GM19455 (cell line): ENCODE measurements at regions not wholly inside any gene's neighbourhood (a gene's known extent, or its start where the extent isn't known, plus 50 kb on each side); places are given as distances from the start of the nearest gene placed in this dataset.

Source experiments
- ATAC-seq: cut with Tn5 transposase; IDR thresholded peaks from one replicate; pipeline ENCODE4 v1.9.1; 2021; ENCODE audit not compliant: unreplicated experiment

GRCh38 chr16:49216593-49216992 lies 65.0 kb downstream of the CBLN1 start:
- no peak for ATAC-seq

- ATAC-seq, result no peak
These were observed 68.0 kb downstream of the CBLN1 start for GRCh38 chr16:49213594-49213993.

- ATAC-seq, result no peak
These were observed 77.4 kb downstream of the CBLN1 start for GRCh38 chr16:49204191-49204590.

- no peak for ATAC-seq
These were observed 78.3 kb downstream of the CBLN1 start for GRCh38 chr16:49203361-49203760.

- ATAC-seq, result no peak
These were observed 80.5 kb downstream of the CBLN1 start for GRCh38 chr16:49201118-49201517.

DNA sequence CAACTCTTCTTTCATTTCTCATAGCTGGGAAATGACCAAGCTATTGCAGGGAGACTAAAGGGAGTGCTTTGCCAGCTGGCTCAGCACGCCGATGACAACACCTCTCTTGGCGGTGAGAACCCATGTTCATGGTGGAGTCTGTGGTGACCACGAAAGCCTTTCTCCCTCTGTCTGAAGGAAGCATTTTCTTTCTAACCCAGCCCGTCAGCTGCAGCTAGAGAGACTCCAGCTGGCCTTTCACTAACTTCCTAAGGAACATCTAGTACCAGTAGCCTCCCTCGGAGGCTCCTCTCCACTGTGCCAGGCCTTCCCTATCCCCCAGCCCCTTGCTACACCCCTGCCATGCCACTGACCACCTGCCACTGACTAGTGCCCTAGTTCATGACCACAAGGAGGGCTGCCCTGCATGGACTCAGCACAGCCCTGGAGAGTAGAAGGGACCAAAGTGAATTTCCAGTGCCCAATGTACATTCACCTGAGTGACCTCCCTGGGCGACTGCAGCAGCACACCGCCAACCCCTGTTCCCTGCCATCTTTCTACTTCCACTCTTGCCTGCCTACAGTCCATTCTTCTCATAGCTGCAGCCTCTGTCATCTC lies 81.3 kb downstream of the CBLN1 start:
- ATAC-seq, result no peak

DNA sequence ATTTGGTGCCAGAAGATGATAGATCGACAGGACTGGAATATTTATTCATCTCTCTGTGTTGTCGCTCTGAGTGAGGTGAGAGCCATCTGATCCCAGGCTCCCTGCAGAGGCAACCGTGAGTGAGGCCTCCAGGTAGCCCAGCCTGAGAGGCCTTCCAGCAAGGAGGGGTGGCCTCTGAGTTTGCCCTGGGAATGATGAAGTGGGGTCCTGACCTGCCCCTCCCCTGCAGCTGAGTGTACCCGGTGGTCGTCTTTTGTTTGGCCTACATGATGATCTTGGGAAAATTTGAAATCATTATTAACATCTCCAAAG lies 86.4 kb downstream of the CBLN1 start:
- ATAC-seq, result no peak

DNA sequence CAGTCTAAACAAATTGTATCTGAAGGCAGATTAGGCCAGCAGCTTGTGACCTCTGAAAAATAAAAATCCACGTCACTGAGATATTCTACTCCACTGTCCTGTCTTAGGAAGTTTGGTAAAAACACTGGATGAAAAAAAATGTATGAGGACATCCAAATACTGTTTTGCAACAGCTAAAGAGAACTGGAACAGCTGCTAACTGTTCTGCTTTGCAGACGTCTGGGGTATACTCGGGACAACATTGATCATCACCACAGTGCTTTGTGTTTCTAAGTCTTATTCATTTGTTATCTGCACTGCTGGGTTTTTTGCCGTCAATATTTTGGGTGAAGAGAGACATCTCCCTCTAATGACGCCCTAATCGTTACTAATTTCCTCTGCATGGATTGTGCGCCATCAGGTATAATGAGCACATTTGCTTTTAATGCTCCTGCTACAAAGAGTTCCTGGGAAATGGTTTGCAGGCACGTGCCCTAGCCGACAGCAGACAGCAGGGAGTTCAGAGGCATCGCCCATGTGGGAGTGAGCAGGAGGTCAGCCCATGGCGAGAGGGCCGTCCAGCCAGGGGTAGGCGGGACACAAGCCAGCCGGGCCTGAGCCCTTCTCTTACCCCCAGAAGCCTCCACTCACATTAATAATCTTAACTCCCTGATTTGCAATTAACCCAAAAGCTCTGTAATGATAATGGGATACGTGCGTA lies 87.0 kb downstream of the CBLN1 start:
- no peak for ATAC-seq

DNA sequence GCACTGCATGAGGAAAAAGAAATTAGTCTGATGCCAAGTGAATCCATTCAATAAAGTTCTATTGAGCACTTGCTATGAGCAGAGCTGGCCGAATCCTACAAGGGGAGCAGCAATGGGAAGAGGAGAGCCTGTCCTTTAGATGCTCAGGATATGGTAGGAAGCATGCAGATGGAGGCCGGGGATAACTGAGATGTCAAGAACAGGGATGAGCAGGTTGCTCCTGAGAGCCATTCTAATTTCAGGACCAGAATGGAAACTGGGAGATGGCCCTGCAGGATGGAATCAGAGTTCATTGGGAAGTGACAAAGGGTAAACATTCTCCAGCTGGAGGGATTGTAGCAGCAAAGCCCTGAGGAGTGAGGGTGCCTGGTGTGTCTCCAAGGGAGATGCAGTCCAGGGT lies 88.0 kb downstream of the CBLN1 start:
- ATAC-seq, result no peak

DNA sequence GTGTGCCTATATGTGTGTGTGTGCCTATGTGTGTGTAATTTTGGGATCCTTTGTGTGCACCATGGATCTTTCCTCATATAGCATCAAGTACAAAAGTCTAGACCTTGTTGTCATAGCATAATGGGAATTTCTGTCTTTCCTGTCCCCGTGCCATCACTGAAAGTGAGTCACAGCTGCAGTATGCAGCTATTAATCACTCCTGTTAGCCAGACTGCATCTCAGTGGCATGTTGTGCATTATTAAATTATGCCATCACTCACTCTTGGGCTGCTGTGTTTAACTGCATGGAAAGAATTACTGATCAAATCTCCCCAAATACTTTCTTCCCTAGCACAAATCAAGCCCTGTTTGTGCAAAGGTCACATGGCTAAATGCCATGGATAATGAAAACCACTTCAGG lies 92.4 kb downstream of the CBLN1 start:
- ATAC-seq, result no peak

- ATAC-seq, result no peak
These were observed 97.7 kb downstream of the CBLN1 start for GRCh38 chr16:49183911-49184310.

DNA sequence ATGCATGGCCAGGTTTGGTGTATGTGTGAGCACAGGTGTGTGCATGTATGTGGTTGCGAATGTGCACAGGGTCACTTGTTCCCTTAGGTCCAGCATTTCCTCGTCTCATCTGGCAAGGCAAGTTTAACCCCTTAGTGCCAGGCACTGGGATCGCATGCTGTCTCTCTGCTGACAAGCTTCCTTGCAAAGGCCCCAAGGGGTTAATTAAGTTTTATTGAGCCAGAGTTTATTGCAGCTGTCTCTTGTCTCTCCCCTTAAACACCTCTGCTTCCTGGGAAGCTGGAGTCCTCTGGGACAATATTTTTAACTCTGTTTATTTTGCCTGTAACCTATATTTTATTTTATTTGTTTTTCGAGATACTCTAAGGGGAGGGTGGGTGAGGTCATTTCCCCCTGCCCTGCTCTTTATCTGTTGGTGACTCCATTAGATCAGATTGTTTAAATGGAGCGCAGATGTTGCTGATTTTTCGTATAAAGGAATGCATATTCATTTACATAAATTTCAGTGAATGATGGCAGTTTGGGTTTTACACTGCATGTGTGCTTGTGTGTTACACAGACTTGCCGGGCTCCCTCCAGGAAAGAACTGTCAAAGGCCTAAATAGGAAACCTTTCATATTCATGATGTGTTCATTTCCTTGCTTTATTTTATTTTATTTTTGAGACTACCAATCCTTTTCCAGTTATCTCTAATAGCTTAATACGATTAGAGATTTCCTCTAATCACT lies 99.7 kb downstream of the CBLN1 start:
- no peak for ATAC-seq

- no peak for ATAC-seq
These were observed 101.8 kb downstream of the CBLN1 start for GRCh38 chr16:49179714-49180330.

DNA sequence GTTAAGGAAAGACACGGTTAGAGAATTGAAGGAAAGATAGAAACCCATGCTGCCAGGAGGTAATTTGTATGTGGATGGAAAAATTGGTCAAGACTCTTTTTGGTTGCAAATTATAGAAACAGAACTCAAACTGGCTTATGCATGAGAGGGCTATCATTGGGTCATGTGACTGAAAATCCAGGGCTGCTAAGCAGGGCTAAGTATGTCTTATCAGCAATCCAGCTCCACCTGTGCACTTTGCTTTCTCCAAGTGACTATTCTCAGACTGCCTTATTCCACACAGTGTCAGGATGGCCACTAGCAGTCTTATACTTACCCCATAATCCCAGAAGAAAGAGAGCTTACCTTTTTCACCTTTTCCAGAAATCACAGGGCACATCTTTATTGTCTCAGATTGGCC lies 113.5 kb downstream of the CBLN1 start:
- no peak for ATAC-seq

- ATAC-seq, result no peak
These were observed 116.6 kb downstream of the CBLN1 start for GRCh38 chr16:49165025-49165424.

DNA sequence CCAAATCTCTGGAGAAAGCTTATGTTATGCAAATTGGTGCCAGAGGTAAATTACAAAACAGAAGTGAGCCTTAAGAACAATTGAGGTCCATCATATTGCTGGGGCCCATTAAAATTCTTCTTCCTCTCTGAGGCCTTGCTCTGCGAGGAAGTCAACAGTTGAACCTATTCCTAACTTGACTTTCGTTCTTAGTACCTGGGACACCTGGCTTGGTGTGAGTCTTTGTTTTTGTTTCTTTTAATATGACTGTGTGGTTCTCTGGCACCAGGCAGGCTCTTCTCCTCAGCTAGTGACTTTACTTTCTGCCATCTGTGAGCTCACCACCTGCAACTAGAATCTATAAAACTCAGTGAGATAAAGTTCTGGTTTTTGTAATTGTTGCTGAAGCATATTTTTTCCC lies 120.4 kb downstream of the CBLN1 start:
- no peak for ATAC-seq

GRCh38 chr16:49158029-49158642 lies 123.5 kb downstream of the CBLN1 start:
- ATAC-seq, result no peak

DNA sequence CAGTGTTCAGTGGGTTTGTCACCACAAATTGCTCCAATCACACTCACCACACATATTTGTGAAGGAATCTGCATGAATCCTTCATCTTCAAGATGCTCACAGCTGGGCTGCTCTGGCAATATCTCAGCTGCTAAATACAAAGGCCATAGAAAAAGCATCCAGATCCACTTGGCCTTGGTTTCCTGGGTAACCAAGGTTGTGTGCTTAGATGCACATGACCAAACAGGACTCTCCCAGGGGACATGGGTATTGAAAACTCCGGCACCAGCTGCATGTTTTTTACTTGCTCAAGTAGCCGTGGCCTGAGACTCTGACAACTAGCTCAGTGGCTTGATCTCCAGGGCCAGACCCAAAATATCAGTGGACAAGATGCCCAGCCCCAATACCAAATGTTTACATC lies 131.3 kb downstream of the CBLN1 start:
- no peak for ATAC-seq

DNA sequence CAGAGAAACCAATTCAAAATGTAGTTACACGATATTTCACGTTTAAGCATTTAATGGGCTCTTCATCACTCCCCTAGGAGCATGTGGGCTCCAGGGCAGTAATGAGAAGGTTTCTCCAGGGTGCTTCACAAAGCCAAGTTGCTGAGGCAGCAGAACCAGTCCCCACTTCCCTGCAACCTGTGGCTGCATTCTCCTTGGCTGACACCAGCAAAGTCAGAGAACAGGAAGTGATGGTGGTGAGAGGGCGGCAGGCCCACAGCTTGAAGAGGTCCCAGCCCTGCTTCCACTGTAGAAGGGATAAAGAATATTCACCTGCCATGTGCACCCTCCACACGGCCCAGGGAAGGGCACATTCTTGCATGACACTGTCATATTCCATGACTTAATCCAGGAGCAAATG lies 133.2 kb downstream of the CBLN1 start:
- ATAC-seq, result no peak

- no peak for ATAC-seq
These were observed 141.0 kb downstream of the CBLN1 start for GRCh38 chr16:49140618-49141017.

GRCh38 chr16:49130397-49130796 lies 151.2 kb downstream of the CBLN1 start:
- ATAC-seq, result no peak

GRCh38 chr16:49129935-49130334 lies 151.7 kb downstream of the CBLN1 start:
- no peak for ATAC-seq
